ENCODE measurements at regions not wholly inside any gene's neighbourhood (a gene's known extent, or its start where the extent isn't known, plus 50 kb on each side); places are given as distances from the start of the nearest gene placed in this dataset.

DNA sequence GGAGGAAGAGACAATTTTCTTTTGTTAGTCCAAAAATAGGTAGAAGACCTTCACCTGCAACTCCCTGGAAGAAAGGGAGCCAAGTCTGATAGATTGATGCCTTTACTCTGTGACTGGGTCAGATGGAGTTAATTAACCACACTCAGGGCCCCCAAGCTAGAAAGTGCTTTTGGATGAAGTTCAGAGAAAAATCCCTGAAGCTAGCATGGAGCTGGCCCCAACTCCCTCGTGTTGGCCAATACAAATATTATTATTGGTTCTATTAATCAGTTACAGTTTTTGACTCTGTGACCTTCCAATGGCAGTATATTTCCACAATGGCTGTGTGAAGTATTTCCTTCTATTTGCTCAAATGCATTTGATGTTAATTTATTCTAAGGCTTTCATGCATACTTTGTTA, 1753.5 kb downstream of the EFNA5 start:
- Histone ChIP-seq H3K36me3 (ENCODE audit: insufficient read depth, low read length) (no peaks in the 10 kb centered on the region), H3K79me2 (ENCODE audit: insufficient read depth, low read length) (no peaks in the 10 kb centered on the region), H3K27ac (ENCODE audit: low read depth, low read length) (no peak overlapping the region), H3K9ac (ENCODE audit: low read length) (no peak overlapping the region), H3K4me3 (ENCODE audit: insufficient read depth, low read depth, low read length) (no peak overlapping the region), H3K4me2 (ENCODE audit: low read length) (no peak overlapping the region), H3K27me3 (ENCODE audit: insufficient read depth, low read length) (no peaks in the 10 kb centered on the region), H4K20me1 (ENCODE audit: insufficient read depth, low read length) (no peaks in the 10 kb centered on the region), H2AFZ (ENCODE audit: low read depth, low read length) (no peak overlapping the region), H3K4me1 (ENCODE audit: insufficient read depth, low read length) (no peaks in the 10 kb centered on the region), H3K9me3 (ENCODE audit: insufficient read depth, low read depth, low read length) (no peaks in the 10 kb centered on the region)
- Mint-ChIP-seq H3K9me3 (ENCODE audit: unreplicated experiment) (peaks cover 2% of the 10 kb centered on the region), H3K27ac (ENCODE audit: unreplicated experiment) (no peak overlapping the region), H3K4me3 (ENCODE audit: unreplicated experiment) (no peak overlapping the region), H3K27me3 (ENCODE audit: low read depth, unreplicated experiment) (no peaks in the 10 kb centered on the region), H3K36me3 (ENCODE audit: low read depth, unreplicated experiment) (no peaks in the 10 kb centered on the region), H3K4me1 (ENCODE audit: low read depth, unreplicated experiment) (no peaks in the 10 kb centered on the region)
- FAIRE-seq (no peak), DNase-seq (ENCODE audit: low read depth) (no peak)
- TF ChIP-seq, protein P1, sequence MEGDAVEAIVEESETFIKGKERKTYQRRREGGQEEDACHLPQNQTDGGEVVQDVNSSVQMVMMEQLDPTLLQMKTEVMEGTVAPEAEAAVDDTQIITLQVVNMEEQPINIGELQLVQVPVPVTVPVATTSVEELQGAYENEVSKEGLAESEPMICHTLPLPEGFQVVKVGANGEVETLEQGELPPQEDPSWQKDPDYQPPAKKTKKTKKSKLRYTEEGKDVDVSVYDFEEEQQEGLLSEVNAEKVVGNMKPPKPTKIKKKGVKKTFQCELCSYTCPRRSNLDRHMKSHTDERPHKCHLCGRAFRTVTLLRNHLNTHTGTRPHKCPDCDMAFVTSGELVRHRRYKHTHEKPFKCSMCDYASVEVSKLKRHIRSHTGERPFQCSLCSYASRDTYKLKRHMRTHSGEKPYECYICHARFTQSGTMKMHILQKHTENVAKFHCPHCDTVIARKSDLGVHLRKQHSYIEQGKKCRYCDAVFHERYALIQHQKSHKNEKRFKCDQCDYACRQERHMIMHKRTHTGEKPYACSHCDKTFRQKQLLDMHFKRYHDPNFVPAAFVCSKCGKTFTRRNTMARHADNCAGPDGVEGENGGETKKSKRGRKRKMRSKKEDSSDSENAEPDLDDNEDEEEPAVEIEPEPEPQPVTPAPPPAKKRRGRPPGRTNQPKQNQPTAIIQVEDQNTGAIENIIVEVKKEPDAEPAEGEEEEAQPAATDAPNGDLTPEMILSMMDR (IDR thresholded peaks at IDR 0.05; ENCODE audit: insufficient read depth, low read depth, low read length): no peak
- no peak for TF ChIP-seq EZH2 (IDR thresholded peaks at IDR 0.05; ENCODE audit: insufficient read depth, low read length)

- TF ChIP-seq, protein P1 (IDR thresholded peaks at IDR 0.05; ENCODE audit: insufficient read depth, low read depth, low read length): no peak
- TF ChIP-seq EZH2 (IDR thresholded peaks at IDR 0.05; ENCODE audit: insufficient read depth, low read length): no peak
- no peaks in the 10 kb centered on the region for H3K79me2 ChIP-seq (ENCODE audit: insufficient read depth, low read length)
- no peak overlapping the region for H3K4me2 ChIP-seq (ENCODE audit: low read length)
- H3K9ac ChIP-seq (ENCODE audit: low read length): no peak overlapping the region
- no peaks in the 10 kb centered on the region for H3K9me3 Mint-ChIP-seq (ENCODE audit: unreplicated experiment)
- no peak overlapping the region for H3K4me3 Mint-ChIP-seq (ENCODE audit: unreplicated experiment)
- H3K4me1 ChIP-seq (ENCODE audit: insufficient read depth, low read length): no peaks in the 10 kb centered on the region
- H3K4me1 Mint-ChIP-seq (ENCODE audit: low read depth, unreplicated experiment): no peaks in the 10 kb centered on the region
- H3K4me3 ChIP-seq (ENCODE audit: insufficient read depth, low read depth, low read length): no peak overlapping the region
- H3K36me3 ChIP-seq (ENCODE audit: insufficient read depth, low read length): no peaks in the 10 kb centered on the region
- no peaks in the 10 kb centered on the region for H3K9me3 ChIP-seq (ENCODE audit: insufficient read depth, low read depth, low read length)
- H3K27me3 ChIP-seq (ENCODE audit: insufficient read depth, low read length): no peaks in the 10 kb centered on the region
- no peak overlapping the region for H3K27ac ChIP-seq (ENCODE audit: low read depth, low read length)
- H2AFZ ChIP-seq (ENCODE audit: low read depth, low read length): no peak overlapping the region
- DNase-seq (ENCODE audit: low read depth) (no peak), FAIRE-seq (no peak)
- H4K20me1 ChIP-seq (ENCODE audit: insufficient read depth, low read length): no peaks in the 10 kb centered on the region
- no peaks in the 10 kb centered on the region for H3K36me3 Mint-ChIP-seq (ENCODE audit: low read depth, unreplicated experiment)
- no peak overlapping the region for H3K27ac Mint-ChIP-seq (ENCODE audit: unreplicated experiment)
- no peaks in the 10 kb centered on the region for H3K27me3 Mint-ChIP-seq (ENCODE audit: low read depth, unreplicated experiment)
These were observed 1763.7 kb downstream of the EFNA5 start for GRCh38 chr5:105907016-105907415.

DNA sequence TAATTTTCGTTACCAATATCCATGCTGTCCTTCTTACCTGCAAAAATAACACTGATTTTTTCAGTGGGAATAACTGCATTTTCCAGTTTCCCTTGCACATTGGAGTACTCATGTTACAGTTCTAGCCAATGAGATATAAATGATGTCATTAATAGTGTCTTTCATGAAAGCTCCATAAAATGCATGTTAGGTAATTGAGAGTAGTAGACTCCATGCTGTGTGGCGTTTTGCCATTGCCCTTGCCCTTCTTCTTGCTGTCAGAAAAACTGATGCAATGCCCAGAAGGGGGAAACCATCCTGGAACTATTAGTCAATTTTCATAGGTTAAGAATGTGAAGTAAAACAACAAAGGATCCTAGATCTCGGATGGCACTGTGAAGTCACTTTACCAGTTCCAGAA, 1765.3 kb downstream of the EFNA5 start:
- no peaks in the 10 kb centered on the region for H3K36me3 Mint-ChIP-seq (ENCODE audit: low read depth, unreplicated experiment)
- H3K4me3 Mint-ChIP-seq (ENCODE audit: unreplicated experiment): no peak overlapping the region
- Histone ChIP-seq H3K27ac (ENCODE audit: low read depth, low read length) (no peak overlapping the region), H3K9me3 (ENCODE audit: insufficient read depth, low read depth, low read length) (no peaks in the 10 kb centered on the region), H4K20me1 (ENCODE audit: insufficient read depth, low read length) (no peaks in the 10 kb centered on the region), H3K4me3 (ENCODE audit: insufficient read depth, low read depth, low read length) (no peak overlapping the region), H3K4me1 (ENCODE audit: insufficient read depth, low read length) (no peaks in the 10 kb centered on the region), H3K27me3 (ENCODE audit: insufficient read depth, low read length) (no peaks in the 10 kb centered on the region), H3K36me3 (ENCODE audit: insufficient read depth, low read length) (no peaks in the 10 kb centered on the region), H3K4me2 (ENCODE audit: low read length) (no peak overlapping the region), H3K9ac (ENCODE audit: low read length) (no peak overlapping the region), H3K79me2 (ENCODE audit: insufficient read depth, low read length) (no peaks in the 10 kb centered on the region), H2AFZ (ENCODE audit: low read depth, low read length) (no peak overlapping the region)
- no peak for DNase-seq (ENCODE audit: low read depth)
- H3K4me1 Mint-ChIP-seq (ENCODE audit: low read depth, unreplicated experiment): no peaks in the 10 kb centered on the region
- H3K9me3 Mint-ChIP-seq (ENCODE audit: unreplicated experiment): no peaks in the 10 kb centered on the region
- no peak overlapping the region for H3K27ac Mint-ChIP-seq (ENCODE audit: unreplicated experiment)
- no peaks in the 10 kb centered on the region for H3K27me3 Mint-ChIP-seq (ENCODE audit: low read depth, unreplicated experiment)
- FAIRE-seq: no peak
- no peak for TF ChIP-seq EZH2 (IDR thresholded peaks at IDR 0.05; ENCODE audit: insufficient read depth, low read length)
- TF ChIP-seq, protein P1 (IDR thresholded peaks at IDR 0.05; ENCODE audit: insufficient read depth, low read depth, low read length): no peak

Data from astrocyte (in vitro differentiated cells and primary cell).